HG02840 (cell line): ENCODE measurements at regions not wholly inside any gene's neighbourhood (a gene's known extent, or its start where the extent isn't known, plus 50 kb on each side); places are given as distances from the start of the nearest gene placed in this dataset.

Source experiments
- ATAC-seq: cut with Tn5 transposase; IDR thresholded peaks from one replicate; pipeline ENCODE4 v1.9.1; 2021; ENCODE audit warnings: mild to moderate bottlenecking, moderate library complexity, moderate number of reproducible peaks; ENCODE audit not compliant: unreplicated experiment, low FRiP score

- no peak for ATAC-seq
Measured at GRCh38 chr17:12519956-12520594, 145.6 kb upstream of the MYOCD start.

- ATAC-seq: no peak
Measured at GRCh38 chr17:12521416-12521815, 144.3 kb upstream of the MYOCD start.

DNA sequence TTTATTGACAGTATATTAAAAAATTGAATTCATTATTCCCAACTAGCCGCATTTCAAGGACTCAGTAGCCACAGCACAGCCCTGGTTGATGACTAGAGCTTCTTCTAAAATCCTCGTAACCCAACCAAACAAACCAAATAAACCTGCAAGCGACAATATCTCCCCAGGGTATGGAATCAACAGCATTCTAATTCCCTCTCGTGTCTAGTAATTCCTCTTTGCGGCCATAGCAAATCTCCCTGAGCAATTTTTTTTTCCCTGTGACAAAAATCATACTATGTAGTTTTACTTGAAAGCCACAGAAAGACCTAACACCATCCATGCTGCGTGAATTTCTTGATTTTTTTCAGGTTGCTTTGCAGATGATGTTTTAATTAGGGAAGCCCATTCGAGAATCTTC, 143.4 kb upstream of the MYOCD start:
- ATAC-seq: no peak

DNA sequence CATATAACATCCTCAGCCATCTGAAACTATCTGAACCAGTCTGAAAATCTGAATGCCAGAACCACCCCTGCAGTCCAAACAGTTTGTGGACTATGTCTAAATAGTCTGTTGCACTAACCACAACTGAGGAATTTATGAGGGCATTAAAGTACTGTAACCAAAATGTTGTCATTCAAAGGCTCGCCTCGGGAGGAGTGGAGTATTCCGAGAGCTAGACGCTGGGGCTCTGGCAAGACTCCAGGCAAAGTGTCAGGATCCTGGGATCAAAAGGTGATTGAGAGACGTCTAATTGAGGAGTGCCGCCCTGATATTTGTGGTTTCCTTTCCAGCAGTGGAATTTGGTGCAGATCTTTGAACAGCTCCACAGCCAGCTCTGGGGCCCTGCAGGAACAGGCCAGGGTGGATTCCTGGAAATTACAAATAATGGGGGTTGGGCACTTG, 142.9 kb upstream of the MYOCD start:
- ATAC-seq: no peak

DNA sequence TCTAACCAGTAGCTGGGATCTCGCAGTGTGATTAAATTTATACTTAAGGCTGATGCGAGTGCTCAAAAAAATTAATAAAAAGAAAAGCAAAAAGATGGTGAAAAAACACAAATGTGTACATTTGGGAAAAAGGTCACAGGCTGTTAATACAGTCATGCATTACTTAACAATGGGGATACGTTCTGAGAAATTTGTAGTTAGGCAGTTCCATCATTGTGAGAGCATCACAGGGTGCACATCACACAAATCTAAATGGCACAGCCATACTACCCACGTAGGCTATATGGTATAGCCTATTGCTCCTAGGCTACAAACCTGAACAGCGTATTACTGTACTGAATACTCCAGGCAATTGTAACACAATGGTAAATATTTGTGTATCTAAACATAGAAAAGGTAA, 142.4 kb upstream of the MYOCD start:
- ATAC-seq: no peak

GRCh38 chr17:12528036-12528435, 137.7 kb upstream of the MYOCD start:
- no peak for ATAC-seq

DNA sequence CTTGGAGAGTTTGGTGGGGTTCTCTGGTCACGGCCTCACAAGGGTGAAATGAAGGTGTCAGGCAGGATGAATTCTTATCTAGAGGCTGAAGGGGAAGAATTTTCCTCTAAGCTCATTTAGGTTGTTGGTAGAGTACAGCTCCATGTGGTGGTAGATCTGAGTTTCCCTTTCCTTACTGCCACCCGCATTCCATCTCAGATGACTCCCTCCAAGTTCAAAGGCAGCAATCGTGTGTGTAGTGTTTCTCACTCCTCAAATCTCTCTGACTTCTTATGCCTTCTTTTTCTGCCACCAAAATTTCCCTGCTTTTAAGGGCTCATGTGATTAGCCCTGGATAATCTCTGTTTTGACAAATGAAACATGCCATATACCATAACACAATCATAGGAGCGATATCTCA, 135.5 kb upstream of the MYOCD start:
- no peak for ATAC-seq

GRCh38 chr17:12536021-12536420, 129.7 kb upstream of the MYOCD start:
- no peak for ATAC-seq

DNA sequence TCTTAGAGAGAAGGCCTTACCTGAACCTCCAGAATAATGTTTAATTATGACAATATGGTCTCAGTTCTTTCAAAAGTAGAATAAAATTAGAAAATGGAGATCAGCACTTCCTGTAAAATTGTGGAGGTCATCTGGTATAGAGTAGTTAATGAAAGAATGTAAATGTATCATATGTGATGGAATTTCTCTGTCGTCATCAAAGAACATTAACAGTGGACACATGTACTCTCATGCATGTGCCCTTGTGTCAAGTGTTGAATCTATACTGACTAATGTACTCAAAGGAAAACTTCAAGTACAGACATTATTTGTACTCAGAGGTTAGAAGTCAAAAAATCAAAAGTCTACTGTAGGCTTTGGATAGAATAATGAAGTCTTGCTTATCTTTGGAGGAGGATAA, 129.2 kb upstream of the MYOCD start:
- ATAC-seq: no peak

DNA sequence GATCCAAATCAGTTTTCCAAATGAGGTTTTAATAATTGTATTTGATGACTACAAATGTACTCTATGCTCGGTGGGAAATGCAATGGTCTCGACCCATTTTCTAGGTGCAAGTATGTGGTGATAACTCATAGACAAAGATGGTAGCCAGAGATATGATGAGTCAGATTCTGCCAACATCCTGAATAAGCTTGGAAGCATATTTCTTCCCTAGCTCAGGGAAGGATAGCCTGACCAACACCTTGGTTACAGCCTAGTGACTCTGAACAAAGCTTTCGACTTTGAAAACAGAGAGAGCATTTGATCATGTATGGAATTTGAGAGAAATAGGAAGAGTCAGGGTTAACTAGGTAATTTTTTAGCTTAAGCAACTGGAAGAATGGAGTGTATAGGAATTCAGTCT, 128.3 kb upstream of the MYOCD start:
- no peak for ATAC-seq

DNA sequence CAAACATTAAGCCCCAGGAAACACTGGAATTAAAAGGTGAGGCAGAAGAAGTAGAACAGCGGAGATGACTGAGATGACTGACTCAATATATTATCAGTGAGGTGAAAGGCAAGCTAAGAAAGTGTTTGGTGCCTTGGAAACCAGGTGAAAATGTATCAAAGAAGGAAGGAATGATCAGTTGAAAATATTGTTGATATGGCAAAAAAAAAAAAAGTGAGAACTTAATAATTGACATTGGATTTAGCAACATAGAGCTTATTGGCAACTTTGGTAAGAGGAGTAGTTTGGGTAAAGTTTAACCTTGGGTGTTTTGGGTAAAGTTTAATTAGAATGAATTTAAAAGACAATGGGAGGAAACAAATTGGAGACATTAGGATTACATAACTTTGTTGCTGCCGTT, 127.7 kb upstream of the MYOCD start:
- no peak for ATAC-seq

- ATAC-seq: no peak
Measured at GRCh38 chr17:12545877-12546513, 119.7 kb upstream of the MYOCD start.

- ATAC-seq: no peak
Measured at GRCh38 chr17:12546983-12547382, 118.7 kb upstream of the MYOCD start.

DNA sequence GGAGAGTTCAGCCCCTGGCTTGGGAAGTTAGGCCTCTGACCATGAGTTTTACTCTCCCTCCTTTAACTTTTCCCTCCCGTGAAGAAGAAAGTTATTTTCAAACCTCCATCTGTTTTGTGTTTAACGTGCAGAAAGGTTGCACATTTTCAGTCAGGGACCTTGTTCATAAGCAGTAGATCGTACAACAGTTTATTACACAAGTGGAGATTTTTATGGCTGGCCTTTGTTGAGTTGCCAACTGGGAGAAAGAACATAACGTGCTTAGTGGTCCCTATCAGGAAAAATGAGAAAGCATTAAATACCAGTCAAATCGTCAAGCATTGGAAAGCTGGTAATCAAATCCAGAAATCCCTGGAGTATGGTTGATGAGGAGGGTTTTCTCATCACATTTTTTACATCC, 117.9 kb upstream of the MYOCD start:
- no peak for ATAC-seq

DNA sequence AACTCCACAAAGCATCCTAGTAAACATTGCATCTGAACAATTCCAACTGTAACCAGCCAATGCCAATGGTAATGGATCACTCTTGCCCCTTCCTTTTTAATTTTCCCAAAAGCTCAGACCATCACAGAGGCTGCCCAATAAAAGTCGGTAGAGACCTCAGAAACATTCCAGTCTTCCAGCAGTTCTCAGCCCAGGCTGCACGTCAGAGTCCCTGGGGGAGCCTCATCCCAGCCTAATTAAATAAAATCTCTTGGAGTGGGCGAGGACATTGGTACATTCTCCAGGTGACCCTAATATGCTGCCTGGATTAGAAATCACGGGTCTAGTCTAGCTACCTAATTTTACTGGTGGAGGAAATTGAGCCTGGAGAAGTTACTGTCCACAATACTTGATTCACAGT, 117.1 kb upstream of the MYOCD start:
- ATAC-seq: no peak

GRCh38 chr17:12549499-12550041, 116.1 kb upstream of the MYOCD start:
- ATAC-seq: no peak

DNA sequence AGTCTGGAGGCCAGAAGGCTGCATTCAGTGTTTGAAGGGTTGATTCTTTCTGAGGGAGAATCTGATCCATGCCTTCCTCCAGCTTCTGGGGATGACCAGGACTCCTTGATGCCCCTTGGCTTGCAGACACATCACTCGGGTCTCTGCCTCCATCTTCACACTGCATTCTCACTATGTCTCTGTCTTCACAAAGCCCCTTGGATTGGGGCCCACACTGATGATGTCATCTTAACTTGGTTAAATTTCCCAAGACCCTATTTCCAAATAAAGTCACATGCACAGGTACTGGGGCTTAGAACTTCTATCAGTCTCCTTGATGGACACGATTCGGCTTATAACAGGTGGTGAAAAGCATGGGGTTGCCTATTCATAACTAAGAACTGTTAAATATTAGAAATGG, 112.1 kb upstream of the MYOCD start:
- ATAC-seq: no peak

DNA sequence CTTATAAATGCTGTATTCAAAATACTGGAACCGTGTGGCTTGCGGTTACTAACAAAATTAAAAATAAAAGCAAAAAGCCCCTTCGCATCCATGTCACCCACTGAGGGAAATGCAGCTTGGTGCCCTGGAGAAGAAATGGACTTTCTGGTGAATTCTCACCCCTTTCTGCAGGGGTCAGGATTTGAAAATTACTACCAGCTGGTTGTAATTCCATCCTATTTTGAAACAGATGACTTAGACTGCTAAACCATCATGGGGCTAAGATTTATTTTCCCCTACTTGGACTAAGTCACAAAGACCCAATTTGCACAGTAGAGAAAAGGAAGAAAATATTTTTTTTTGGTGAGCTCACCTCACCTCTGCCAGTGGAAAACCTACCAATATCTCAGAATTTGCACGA, 111.4 kb upstream of the MYOCD start:
- no peak for ATAC-seq

- ATAC-seq: no peak
Measured at GRCh38 chr17:12566291-12566690, 99.4 kb upstream of the MYOCD start.

GRCh38 chr17:12567077-12568053, 98.3 kb upstream of the MYOCD start:
- no peak for ATAC-seq
